ENCODE measurements at regions not wholly inside any gene's neighbourhood (a gene's known extent, or its start where the extent isn't known, plus 50 kb on each side); places are given as distances from the start of the nearest gene placed in this dataset.

DNA sequence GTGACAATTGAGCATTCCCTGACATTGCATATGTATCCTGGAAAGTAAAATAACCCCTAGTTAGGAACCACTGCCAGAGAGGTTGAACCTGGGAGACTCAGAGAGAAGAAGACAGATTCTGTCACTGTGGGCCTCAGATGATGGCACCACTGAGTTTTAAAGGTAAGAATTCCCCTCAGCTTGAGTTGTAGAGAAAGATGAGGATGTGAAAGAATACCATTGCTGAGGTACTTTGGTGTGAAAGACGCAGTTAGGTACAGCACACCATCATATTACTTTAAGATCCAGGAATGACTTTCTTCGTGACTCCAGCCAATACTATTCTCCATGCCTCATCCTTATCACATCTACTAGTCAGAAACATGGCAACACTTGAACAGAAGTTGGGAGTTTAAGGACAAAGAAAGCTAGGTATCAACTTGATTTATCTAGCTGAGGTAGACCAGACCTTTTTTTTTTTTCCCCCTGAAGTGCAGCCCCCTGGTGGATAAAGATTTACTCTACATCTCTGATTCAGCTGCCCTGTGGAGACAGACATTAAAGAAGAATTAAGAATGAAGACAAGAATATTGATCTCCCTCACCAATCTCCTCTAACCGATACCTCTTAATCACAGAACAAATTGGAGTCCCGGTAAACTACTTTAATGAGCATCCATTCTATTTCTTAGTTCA is 630.5 kb upstream of the FANCL start:
- TF ChIP-seq, protein P1, sequence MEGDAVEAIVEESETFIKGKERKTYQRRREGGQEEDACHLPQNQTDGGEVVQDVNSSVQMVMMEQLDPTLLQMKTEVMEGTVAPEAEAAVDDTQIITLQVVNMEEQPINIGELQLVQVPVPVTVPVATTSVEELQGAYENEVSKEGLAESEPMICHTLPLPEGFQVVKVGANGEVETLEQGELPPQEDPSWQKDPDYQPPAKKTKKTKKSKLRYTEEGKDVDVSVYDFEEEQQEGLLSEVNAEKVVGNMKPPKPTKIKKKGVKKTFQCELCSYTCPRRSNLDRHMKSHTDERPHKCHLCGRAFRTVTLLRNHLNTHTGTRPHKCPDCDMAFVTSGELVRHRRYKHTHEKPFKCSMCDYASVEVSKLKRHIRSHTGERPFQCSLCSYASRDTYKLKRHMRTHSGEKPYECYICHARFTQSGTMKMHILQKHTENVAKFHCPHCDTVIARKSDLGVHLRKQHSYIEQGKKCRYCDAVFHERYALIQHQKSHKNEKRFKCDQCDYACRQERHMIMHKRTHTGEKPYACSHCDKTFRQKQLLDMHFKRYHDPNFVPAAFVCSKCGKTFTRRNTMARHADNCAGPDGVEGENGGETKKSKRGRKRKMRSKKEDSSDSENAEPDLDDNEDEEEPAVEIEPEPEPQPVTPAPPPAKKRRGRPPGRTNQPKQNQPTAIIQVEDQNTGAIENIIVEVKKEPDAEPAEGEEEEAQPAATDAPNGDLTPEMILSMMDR (IDR thresholded peaks at IDR 0.05): no peak
- no peak for TF ChIP-seq POLR2A (IDR thresholded peaks at IDR 0.05)
